ENCODE measurements at regions not wholly inside any gene's neighbourhood (a gene's known extent, or its start where the extent isn't known, plus 50 kb on each side); places are given as distances from the start of the nearest gene placed in this dataset.

GRCh38 chr19:30318936-30319335, 53.2 kb upstream of the ZNF536 start:
- CTCF ChIA-PET: no interaction called here
- Histone ChIP-seq H3K27me3 (ENCODE audit: insufficient read depth, low read depth) (peaks cover 78% of the 10 kb centered on the region), H3K27ac (no peak overlapping the region), H4K20me1 (ENCODE audit: insufficient read depth) (no peaks in the 10 kb centered on the region), H2AFZ (no peak overlapping the region), H3K4me2 (no peak overlapping the region), H3F3A (ENCODE audit: insufficient read depth, low read depth) (no peaks in the 10 kb centered on the region), H3K9me2 (ENCODE audit: insufficient read depth) (no peaks in the 10 kb centered on the region), H3K9me3 (ENCODE audit: insufficient read depth, low read depth) (no peaks in the 10 kb centered on the region), H3K4me1 (replicated peaks; ENCODE audit: insufficient read depth) (no peaks in the 10 kb centered on the region), H3K79me2 (ENCODE audit: low read depth) (no peaks in the 10 kb centered on the region), H3K4me3 (no peak overlapping the region), H3K36me3 (ENCODE audit: low read depth) (no peaks in the 10 kb centered on the region)
- TF ChIP-seq CTCF (conservative IDR thresholded peaks at IDR 0.05): no peak
- no peak for TF ChIP-seq EZH2 (IDR thresholded peaks at IDR 0.05; ENCODE audit: low read depth)
- intact Hi-C loops (cut with micrococcal nuclease; ENCODE audit: unreplicated experiment): no loop called here
- POLR2A ChIA-PET (ENCODE audit: unreplicated experiment): no interaction called here
- DNase-seq: no peak
- no TSS peak for BruUV-seq (replicated peaks)

- no peaks in the 10 kb centered on the region for H3F3A ChIP-seq (ENCODE audit: insufficient read depth, low read depth)
- H3K27me3 ChIP-seq (ENCODE audit: insufficient read depth, low read depth): peaks cover 74% of the 10 kb centered on the region
- no peak overlapping the region for H3K27ac ChIP-seq
- no peaks in the 10 kb centered on the region for H4K20me1 ChIP-seq (ENCODE audit: insufficient read depth)
- H3K9me3 ChIP-seq (ENCODE audit: insufficient read depth, low read depth): no peaks in the 10 kb centered on the region
- no peak overlapping the region for H2AFZ ChIP-seq
- H3K9me2 ChIP-seq (ENCODE audit: insufficient read depth): no peaks in the 10 kb centered on the region
- no peak for DNase-seq
- H3K4me1 ChIP-seq (replicated peaks; ENCODE audit: insufficient read depth): no peaks in the 10 kb centered on the region
- BruUV-seq (replicated peaks): no TSS peak
- TF ChIP-seq EZH2 (IDR thresholded peaks at IDR 0.05; ENCODE audit: low read depth) (no peak), CTCF (conservative IDR thresholded peaks at IDR 0.05) (no peak)
- no peaks in the 10 kb centered on the region for H3K79me2 ChIP-seq (ENCODE audit: low read depth)
- H3K36me3 ChIP-seq (ENCODE audit: low read depth): no peaks in the 10 kb centered on the region
- ChIA-PET CTCF (no interaction called here), POLR2A (ENCODE audit: unreplicated experiment) (no interaction called here)
- intact Hi-C loops (cut with micrococcal nuclease; ENCODE audit: unreplicated experiment): no loop called here
- no peak overlapping the region for H3K4me3 ChIP-seq
- no peak overlapping the region for H3K4me2 ChIP-seq
Observed at GRCh38 chr19:30319411-30319810, 52.8 kb upstream of the ZNF536 start.

- H3K9me2 ChIP-seq (ENCODE audit: insufficient read depth): no peaks in the 10 kb centered on the region
- no peaks in the 10 kb centered on the region for H4K20me1 ChIP-seq (ENCODE audit: insufficient read depth)
- no peak overlapping the region for H3K27ac ChIP-seq
- H3K4me1 ChIP-seq (replicated peaks; ENCODE audit: insufficient read depth): no peaks in the 10 kb centered on the region
- H3K27me3 ChIP-seq (ENCODE audit: insufficient read depth, low read depth): peaks cover 75% of the 10 kb centered on the region
- H3K36me3 ChIP-seq (ENCODE audit: low read depth): no peaks in the 10 kb centered on the region
- intact Hi-C loops (cut with micrococcal nuclease; ENCODE audit: unreplicated experiment): no loop called here
- DNase-seq: no peak
- no peak overlapping the region for H2AFZ ChIP-seq
- ChIA-PET POLR2A (ENCODE audit: unreplicated experiment) (no interaction called here), CTCF (no interaction called here)
- H3K9me3 ChIP-seq (ENCODE audit: insufficient read depth, low read depth): no peaks in the 10 kb centered on the region
- no peak overlapping the region for H3K4me2 ChIP-seq
- H3K4me3 ChIP-seq: no peak overlapping the region
- no TSS peak for BruUV-seq (replicated peaks)
- TF ChIP-seq CTCF (conservative IDR thresholded peaks at IDR 0.05): no peak
- no peak for TF ChIP-seq EZH2 (IDR thresholded peaks at IDR 0.05; ENCODE audit: low read depth)
- no peaks in the 10 kb centered on the region for H3K79me2 ChIP-seq (ENCODE audit: low read depth)
- no peaks in the 10 kb centered on the region for H3F3A ChIP-seq (ENCODE audit: insufficient read depth, low read depth)
Observed at GRCh38 chr19:30319876-30320275, 52.3 kb upstream of the ZNF536 start.
